K562 (cell line): ENCODE measurements at regions not wholly inside any gene's neighbourhood (a gene's known extent, or its start where the extent isn't known, plus 50 kb on each side); places are given as distances from the start of the nearest gene placed in this dataset.

Experiments used
- ATAC-seq: fragments of 200-7000 bp; cut with Tn5 transposase; 3 replicates; pipeline ENCODE4 v1.9.1; 2020; ENCODE audit warnings: moderate library complexity
- BruUV-seq: library from RNA; stranded (reverse); fragments of 400-500 nt; replicated peaks from 2 replicates; lab custom pipeline; 2021; lab: Mats Ljungman, UMichigan
- CTCF ChIA-PET: fragments of 300-600 bp; formaldehyde crosslinking; extraction: SDS; loops from one replicate; lab custom pipeline; 2021; ENCODE audit warnings: low intra/inter-chr PET ratio; lab: Yijun Ruan, JAX
- POLR2A ChIA-PET: fragments of 300-600, 350-650 bp; sonication (Branson Sonifier 250); formaldehyde crosslinking; extraction: SDS; loops from one replicate; lab custom pipeline; 2021; ENCODE audit warnings: antibody characterized with exemption, inconsistent platforms; lab: Yijun Ruan, JAX
- DNase-seq, 4 experiments: peaks; one replicate each; pipeline versions ENCODE4 v3.0.0 to v3.0.0-alpha.2; 2011 to 2018; ENCODE audit warnings: low spot score in 3 of 4, mixed read lengths in 3 of 4; ENCODE audit errors: extremely low read depth in 1 of 4
- FAIRE-seq: peaks from 2 replicates; lab custom pipeline; 2011; peaks lifted over from hg19 to GRCh38; lab: Jason Lieb, UNC
- H2AFZ ChIP-seq: 2 replicates; pipeline ENCODE4 v1.6.0; 2011; ENCODE audit warnings: low read depth, low read length, control low read depth, inconsistent platforms
- H3K27ac ChIP-seq: fragments of 200-600 bp; 3 replicates; pipeline ENCODE4 v1.8.0; 2011; ENCODE audit warnings: low read depth, mild to moderate bottlenecking, control low read depth, inconsistent platforms, low read length, moderate library complexity, mixed read lengths; ENCODE audit errors: extremely low read depth
- H3K27me3 ChIP-seq, 2 experiments: fragments of 300-600 bp in 1 of 2; 2 replicates in 1 of 2; 3 replicates in 1 of 2; pipeline versions ENCODE4 v1.6.0 to v1.8.0; 2011; ENCODE audit warnings: inconsistent platforms in 2 of 2, low read length in 2 of 2, mild to moderate bottlenecking in 1 of 2, mixed read lengths in 1 of 2, moderate library complexity in 1 of 2; ENCODE audit not compliant: control insufficient read depth in 2 of 2, insufficient read depth in 2 of 2
- H3K36me3 ChIP-seq: fragments of 300-600 bp; 3 replicates; pipeline ENCODE4 v1.8.0; 2011; ENCODE audit warnings: mild to moderate bottlenecking, low read length, inconsistent platforms; ENCODE audit not compliant: control insufficient read depth, insufficient read depth
- H3K4me1 ChIP-seq, 2 experiments: fragments of 200-600 bp in 1 of 2; replicated peaks in 1 of 2; 2 replicates in 1 of 2; 3 replicates in 1 of 2; pipeline versions ENCODE4 v1.5.1 to v1.8.0; 2011; ENCODE audit warnings: inconsistent platforms in 2 of 2, low read length in 2 of 2, mild to moderate bottlenecking in 1 of 2, mixed read lengths in 1 of 2, moderate library complexity in 1 of 2; ENCODE audit not compliant: control insufficient read depth in 2 of 2, insufficient read depth in 2 of 2
- H3K4me2 ChIP-seq: 2 replicates; pipeline ENCODE4 v1.6.1; 2011; ENCODE audit warnings: low read length, control low read depth, inconsistent platforms, mixed read lengths; ENCODE audit not compliant: insufficient read depth
- H3K4me3 ChIP-seq: fragments of 200-600 bp; sonication (generic), shearing (Covaris generic); 2 replicates; pipeline ENCODE4 v1.5.1; 2016; ENCODE audit warnings: control low read depth, inconsistent platforms
- H3K79me2 ChIP-seq: fragments of 200-600 bp; 3 replicates; pipeline ENCODE4 v1.8.0; 2011; ENCODE audit warnings: low read length, inconsistent platforms; ENCODE audit not compliant: control insufficient read depth, insufficient read depth
- H3K9ac ChIP-seq, 2 experiments: 2 replicates each; pipeline versions ENCODE4 v1.6.0 to v1.6.1; 2011; ENCODE audit warnings: low read depth in 2 of 2, low read length in 2 of 2, control low read depth in 1 of 2, inconsistent platforms in 1 of 2, mild to moderate bottlenecking in 1 of 2, mixed read lengths in 1 of 2; ENCODE audit not compliant: insufficient read depth in 1 of 2
- H3K9me1 ChIP-seq: one replicate; pipeline ENCODE4 v1.6.0; 2011; ENCODE audit warnings: inconsistent platforms, mild to moderate bottlenecking, low read length, moderate library complexity; ENCODE audit not compliant: control insufficient read depth, insufficient read depth
- H3K9me3 ChIP-seq: replicated peaks from 2 replicates; pipeline ENCODE4 v1.5.1; 2011; ENCODE audit warnings: low read depth, low read length, inconsistent platforms; ENCODE audit not compliant: control insufficient read depth, insufficient read depth
- H4K20me1 ChIP-seq: replicated peaks from 2 replicates; pipeline ENCODE4 v1.6.1; 2011; ENCODE audit warnings: low read length, inconsistent platforms, mixed read lengths; ENCODE audit not compliant: control insufficient read depth, insufficient read depth
- BCL6 ChIP-seq: fragments of 250-450 bp; sonication (Bioruptor Pico); IDR thresholded peaks from 2 replicates; pipeline ENCODE4 v1.4.0; 2020
- CAMTA2 ChIP-seq: fragments of 250-450 bp; sonication (Bioruptor Pico); conservative IDR thresholded peaks from 2 replicates; pipeline ENCODE4 v1.5.1; 2022
- EP400 ChIP-seq: fragments of 450-650 bp; IDR thresholded peaks from 2 replicates; pipeline ENCODE4 v1.6.1; 2017; ENCODE audit warnings: antibody characterized with exemption, mild to moderate bottlenecking, moderate library complexity
- IRF2 ChIP-seq: sonication (generic); formaldehyde crosslinking; IDR thresholded peaks from 2 replicates; pipeline ENCODE4 v1.8.1; 2022; ENCODE audit warnings: mild to moderate bottlenecking, missing genetic modification reagents
- MTA3 ChIP-seq: fragments of 450-650 bp; formaldehyde crosslinking; IDR thresholded peaks from 2 replicates; pipeline ENCODE4 v1.6.1; 2017; ENCODE audit warnings: mild to moderate bottlenecking, borderline replicate concordance
- NFE2 ChIP-seq: IDR thresholded peaks from 2 replicates; pipeline ENCODE4 v1.6.1; 2014; ENCODE audit warnings: antibody characterized with exemption, low read depth
- SPI1 ChIP-seq: IDR thresholded peaks from 2 replicates; pipeline ENCODE4 v1.6.1; 2011; ENCODE audit warnings: low read depth, low read length, control low read depth, borderline replicate concordance
- ZNF253 ChIP-seq: fragments of 250-450 bp; sonication (Bioruptor Pico); conservative IDR thresholded peaks from 2 replicates; pipeline ENCODE4 v1.6.1; 2021; ENCODE audit warnings: mild to moderate bottlenecking
- WGBS: fragments of 100-300 bp; shearing (Covaris generic); methylation state at CpG from one replicate; pipeline ENCODE4 v1.1.6; 2016; ENCODE audit warnings: low coverage, mixed read lengths; ENCODE audit not compliant: insufficient coverage; ENCODE audit errors: missing lambda C conversion rate; 5-methylcytosine and 5-hydroxymethylcytosine counted together
- in situ Hi-C: fragments of 300-500 bp; cut with MboI; formaldehyde crosslinking; loops from 4 replicates; pipeline ENCODE4 v1.15.0; 2018; ENCODE audit warnings: inconsistent platforms, mixed read lengths
- intact Hi-C: fragments of 100-400 bp; cut with micrococcal nuclease; formaldehyde crosslinking; loops from 2 replicates; pipeline ENCODE4 v1.14.2; 2022
- TF ChIP-seq, protein P1 (sequence below): fragments of 250-450 bp; sonication (Bioruptor Pico); IDR thresholded peaks from 2 replicates; pipeline ENCODE4 v1.8.0; 2022; ENCODE audit warnings: moderate library complexity, mild to moderate bottlenecking, inconsistent platforms
- TF ChIP-seq, protein P2 (sequence below): fragments of 450-650 bp; formaldehyde crosslinking; IDR thresholded peaks from 2 replicates; pipeline ENCODE4 v1.4.0; 2022; ENCODE audit warnings: mild to moderate bottlenecking, moderate library complexity
- TF ChIP-seq, protein P3 (sequence below): fragments of 450-650 bp; formaldehyde crosslinking; conservative IDR thresholded peaks from 2 replicates; pipeline ENCODE4 v1.4.0; 2022; ENCODE audit warnings: mild to moderate bottlenecking, missing genetic modification characterization
- TF ChIP-seq, protein P4 (sequence below), 2 experiments: fragments of 450-650 bp; conservative IDR thresholded peaks; 2 replicates each; pipeline ENCODE4 v1.6.1; 2017; ENCODE audit warnings: mild to moderate bottlenecking in 2 of 2, moderate library complexity in 2 of 2

DNA sequence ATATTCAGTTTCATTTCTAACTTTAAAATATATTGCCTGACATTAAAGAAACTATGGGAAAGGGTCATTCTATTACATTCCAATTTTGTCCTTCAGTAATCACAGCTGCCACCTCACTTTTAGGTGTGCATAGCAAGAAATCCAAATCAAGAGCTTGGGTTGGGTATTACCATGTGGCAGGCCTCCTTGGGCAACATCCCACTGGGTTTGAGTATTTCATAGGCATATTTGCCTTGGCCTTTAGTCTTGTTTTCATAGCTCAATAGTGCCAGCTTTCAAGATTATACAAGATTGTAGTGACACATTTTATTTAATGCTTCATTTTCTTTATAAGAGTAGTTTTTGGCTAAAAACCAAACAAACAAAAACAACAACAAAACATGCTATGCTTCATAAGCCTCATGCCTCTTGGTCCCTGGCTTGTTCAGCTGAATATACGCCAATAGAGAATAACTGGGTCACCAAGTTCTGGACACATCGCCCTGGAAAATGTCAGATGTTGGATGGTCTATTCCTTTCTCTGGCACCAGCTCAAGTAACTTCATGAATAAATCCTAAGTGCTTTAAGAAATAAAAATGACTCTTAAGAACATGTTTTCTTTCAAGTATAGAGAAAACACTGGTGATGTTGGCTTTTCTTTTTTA, 167.4 kb upstream of the STARD13 start (continued):
- TF ChIP-seq BCL6 (CRISPR knock-in tag), result no peak
- TF ChIP-seq, all 486 proteins: peak for 0

DNA sequence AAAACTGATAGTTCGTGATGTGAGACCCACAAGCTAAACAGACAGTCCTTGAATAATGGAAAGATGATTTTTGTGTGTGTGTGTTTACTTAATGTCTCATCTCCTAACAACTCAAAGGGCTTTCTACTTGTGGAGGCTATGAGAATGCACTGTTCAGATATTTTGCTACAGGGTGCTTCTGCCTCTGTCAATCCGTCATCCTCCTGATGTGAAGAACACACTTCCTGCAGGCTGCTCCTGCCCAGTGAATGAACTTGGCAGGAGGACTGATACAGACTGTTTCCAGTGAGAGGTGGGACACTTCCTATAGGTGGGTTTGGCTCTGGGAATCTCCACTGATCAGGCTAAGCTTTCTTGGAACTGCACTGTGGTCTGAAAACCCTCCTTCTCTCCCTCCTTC, 168.4 kb upstream of the STARD13 start:
- FAIRE-seq, result no peak
- CTCF ChIA-PET, result no interaction called here

More for the DNA sequence above, 168.4 kb upstream of the STARD13 start:
- H3K27me3 ChIP-seq, result no peaks in the 10 kb centered on the region
- no peaks in the 10 kb centered on the region for H3K9me1 ChIP-seq
- H4K20me1 ChIP-seq, result no peaks in the 10 kb centered on the region
- no peak overlapping the region for H2AFZ ChIP-seq
- H3K9ac ChIP-seq, result no peak overlapping the region
- no peaks in the 10 kb centered on the region for H3K79me2 ChIP-seq
- POLR2A ChIA-PET, result no interaction called here
- intact Hi-C loops (no loop called here), in situ Hi-C loops (no loop called here)
- no peak overlapping the region for H3K4me2 ChIP-seq
- no TSS peak for BruUV-seq
- H3K9me3 ChIP-seq, result no peaks in the 10 kb centered on the region
- TF ChIP-seq, protein P1, sequence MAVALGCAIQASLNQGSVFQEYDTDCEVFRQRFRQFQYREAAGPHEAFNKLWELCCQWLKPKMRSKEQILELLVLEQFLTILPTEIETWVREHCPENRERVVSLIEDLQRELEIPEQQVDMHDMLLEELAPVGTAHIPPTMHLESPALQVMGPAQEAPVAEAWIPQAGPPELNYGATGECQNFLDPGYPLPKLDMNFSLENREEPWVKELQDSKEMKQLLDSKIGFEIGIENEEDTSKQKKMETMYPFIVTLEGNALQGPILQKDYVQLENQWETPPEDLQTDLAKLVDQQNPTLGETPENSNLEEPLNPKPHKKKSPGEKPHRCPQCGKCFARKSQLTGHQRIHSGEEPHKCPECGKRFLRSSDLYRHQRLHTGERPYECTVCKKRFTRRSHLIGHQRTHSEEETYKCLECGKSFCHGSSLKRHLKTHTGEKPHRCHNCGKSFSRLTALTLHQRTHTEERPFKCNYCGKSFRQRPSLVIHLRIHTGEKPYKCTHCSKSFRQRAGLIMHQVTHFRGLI (CRISPR knock-in tag), result no peak
- TF ChIP-seq CAMTA2 (CRISPR knock-in tag), result no peak
- TF ChIP-seq NFE2, result no peak
- no peak for TF ChIP-seq ZNF253 (CRISPR knock-in tag)
- no peak for TF ChIP-seq EP400
- TF ChIP-seq, protein P2, sequence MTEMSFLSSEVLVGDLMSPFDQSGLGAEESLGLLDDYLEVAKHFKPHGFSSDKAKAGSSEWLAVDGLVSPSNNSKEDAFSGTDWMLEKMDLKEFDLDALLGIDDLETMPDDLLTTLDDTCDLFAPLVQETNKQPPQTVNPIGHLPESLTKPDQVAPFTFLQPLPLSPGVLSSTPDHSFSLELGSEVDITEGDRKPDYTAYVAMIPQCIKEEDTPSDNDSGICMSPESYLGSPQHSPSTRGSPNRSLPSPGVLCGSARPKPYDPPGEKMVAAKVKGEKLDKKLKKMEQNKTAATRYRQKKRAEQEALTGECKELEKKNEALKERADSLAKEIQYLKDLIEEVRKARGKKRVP (CRISPR knock-in tag), result no peak
- no peak for TF ChIP-seq SPI1
- no peak for TF ChIP-seq IRF2 (CRISPR knock-in tag)
- TF ChIP-seq MTA3, result no peak
- TF ChIP-seq, protein P3, sequence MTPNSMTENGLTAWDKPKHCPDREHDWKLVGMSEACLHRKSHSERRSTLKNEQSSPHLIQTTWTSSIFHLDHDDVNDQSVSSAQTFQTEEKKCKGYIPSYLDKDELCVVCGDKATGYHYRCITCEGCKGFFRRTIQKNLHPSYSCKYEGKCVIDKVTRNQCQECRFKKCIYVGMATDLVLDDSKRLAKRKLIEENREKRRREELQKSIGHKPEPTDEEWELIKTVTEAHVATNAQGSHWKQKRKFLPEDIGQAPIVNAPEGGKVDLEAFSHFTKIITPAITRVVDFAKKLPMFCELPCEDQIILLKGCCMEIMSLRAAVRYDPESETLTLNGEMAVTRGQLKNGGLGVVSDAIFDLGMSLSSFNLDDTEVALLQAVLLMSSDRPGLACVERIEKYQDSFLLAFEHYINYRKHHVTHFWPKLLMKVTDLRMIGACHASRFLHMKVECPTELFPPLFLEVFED (CRISPR knock-in tag), result no peak
- TF ChIP-seq, protein P4, sequence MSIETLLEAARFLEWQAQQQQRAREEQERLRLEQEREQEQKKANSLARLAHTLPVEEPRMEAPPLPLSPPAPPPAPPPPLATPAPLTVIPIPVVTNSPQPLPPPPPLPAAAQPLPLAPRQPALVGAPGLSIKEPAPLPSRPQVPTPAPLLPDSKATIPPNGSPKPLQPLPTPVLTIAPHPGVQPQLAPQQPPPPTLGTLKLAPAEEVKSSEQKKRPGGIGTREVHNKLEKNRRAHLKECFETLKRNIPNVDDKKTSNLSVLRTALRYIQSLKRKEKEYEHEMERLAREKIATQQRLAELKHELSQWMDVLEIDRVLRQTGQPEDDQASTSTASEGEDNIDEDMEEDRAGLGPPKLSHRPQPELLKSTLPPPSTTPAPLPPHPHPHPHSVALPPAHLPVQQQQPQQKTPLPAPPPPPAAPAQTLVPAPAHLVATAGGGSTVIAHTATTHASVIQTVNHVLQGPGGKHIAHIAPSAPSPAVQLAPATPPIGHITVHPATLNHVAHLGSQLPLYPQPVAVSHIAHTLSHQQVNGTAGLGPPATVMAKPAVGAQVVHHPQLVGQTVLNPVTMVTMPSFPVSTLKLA (conservative IDR thresholded peaks at IDR 0.05), result no peak
- ATAC-seq (no peak), DNase-seq (no peak)
- H3K36me3 ChIP-seq, result no peaks in the 10 kb centered on the region
- no peak overlapping the region for H3K27ac ChIP-seq
- WGBS, result 0% methylated on average over 2 of the region's 2 CpGs
- no peak overlapping the region for H3K4me3 ChIP-seq
- no peaks in the 10 kb centered on the region; a peak in 1 of 5 replicates for H3K4me1 ChIP-seq
